ENCODE measurements at regions not wholly inside any gene's neighbourhood (a gene's known extent, or its start where the extent isn't known, plus 50 kb on each side); places are given as distances from the start of the nearest gene placed in this dataset.

- Mint-ChIP-seq H3K27me3 (peaks cover 1% of the 10 kb centered on the region), H3K27ac (no peak overlapping the region), H3K4me1 (ENCODE audit: low read depth) (no peaks in the 10 kb centered on the region), H3K9me3 (no peaks in the 10 kb centered on the region), H3K4me3 (no peak overlapping the region), H3K36me3 (ENCODE audit: low read depth) (no peaks in the 10 kb centered on the region)
- CTCF ChIA-PET: no interaction called here
- TF ChIP-seq CTCF (IDR thresholded peaks at IDR 0.05): no peak
- no peak for ATAC-seq
- no peak for DNase-seq
- POLR2A ChIA-PET: no interaction called here
- intact Hi-C loops (cut with micrococcal nuclease): no loop called here
Measured at GRCh38 chr11:33946930-33947329, 55.1 kb upstream of the LMO2 start.

GRCh38 chr11:33945481-33946268, 53.8 kb upstream of the LMO2 start:
- CTCF ChIA-PET: interaction anchor here (1.2 to 1.7 kb wide), 2 partner anchors 9 to 25 kb away, joined by 4 to 5 read pairs; no protein-coding TSS in a partner anchor

GRCh38 chr11:33944693-33945424, 53.0 kb upstream of the LMO2 start:
- CTCF ChIA-PET: interaction anchor here (1.2 to 1.7 kb wide), 2 partner anchors 10 to 26 kb away, joined by 4 to 5 read pairs; no protein-coding TSS in a partner anchor
- POLR2A ChIA-PET: interaction anchor here (0.5 to 1.2 kb wide), 2 partner anchors 22 to 37 kb away, joined by 3 read pairs; no protein-coding TSS in a partner anchor
- TF ChIP-seq CTCF (IDR thresholded peaks at IDR 0.05): no peak
- Mint-ChIP-seq H3K4me3 (no peak overlapping the region), H3K27ac (no peak overlapping the region), H3K36me3 (ENCODE audit: low read depth) (no peaks in the 10 kb centered on the region), H3K9me3 (no peaks in the 10 kb centered on the region), H3K4me1 (ENCODE audit: low read depth) (no peaks in the 10 kb centered on the region), H3K27me3 (peaks cover 1% of the 10 kb centered on the region)
- ATAC-seq: no peak
- no peak for DNase-seq
- intact Hi-C loops (cut with micrococcal nuclease): no loop called here

More at GRCh38 chr11:33945481-33946268, 53.8 kb upstream of the LMO2 start:
- H3K27me3 Mint-ChIP-seq: peaks cover 1% of the 10 kb centered on the region
- intact Hi-C loops (cut with micrococcal nuclease): no loop called here
- no peaks in the 10 kb centered on the region for H3K9me3 Mint-ChIP-seq
- H3K4me3 Mint-ChIP-seq: no peak overlapping the region
- POLR2A ChIA-PET: interaction anchor here (1.2 kb wide), 1 partner anchor 23 kb away, joined by 3 read pairs; no protein-coding TSS in a partner anchor
- no peaks in the 10 kb centered on the region for H3K36me3 Mint-ChIP-seq (ENCODE audit: low read depth)
- DNase-seq: no peak
- no peak overlapping the region for H3K27ac Mint-ChIP-seq
- no peak for TF ChIP-seq CTCF (IDR thresholded peaks at IDR 0.05)
- no peak for ATAC-seq
- H3K4me1 Mint-ChIP-seq (ENCODE audit: low read depth): no peaks in the 10 kb centered on the region

GRCh38 chr11:33944345-33944692, 52.4 kb upstream of the LMO2 start:
- no peak for ATAC-seq
- POLR2A ChIA-PET: interaction anchor here (1.2 kb wide), 1 partner anchor 21 kb away, joined by 3 read pairs; no protein-coding TSS in a partner anchor
- Mint-ChIP-seq H3K27me3 (peaks cover 1% of the 10 kb centered on the region), H3K9me3 (no peaks in the 10 kb centered on the region), H3K27ac (no peak overlapping the region), H3K36me3 (ENCODE audit: low read depth) (no peaks in the 10 kb centered on the region), H3K4me1 (ENCODE audit: low read depth) (no peaks in the 10 kb centered on the region), H3K4me3 (no peak overlapping the region)
- intact Hi-C loops (cut with micrococcal nuclease): no loop called here
- TF ChIP-seq CTCF (IDR thresholded peaks at IDR 0.05): no peak
- no peak for DNase-seq
- CTCF ChIA-PET: interaction anchor here (1.7 kb wide), 1 partner anchor 10 kb away, joined by 4 read pairs; no protein-coding TSS in a partner anchor

- ATAC-seq: no peak
- intact Hi-C loops (cut with micrococcal nuclease): no loop called here
Measured at GRCh38 chr11:33942954-33943353, 51.1 kb upstream of the LMO2 start.

More at GRCh38 chr11:33942954-33943353, 51.1 kb upstream of the LMO2 start:
- Mint-ChIP-seq H3K4me3 (no peak overlapping the region), H3K27me3 (peaks cover 5% of the 10 kb centered on the region), H3K27ac (no peak overlapping the region), H3K36me3 (ENCODE audit: low read depth) (no peaks in the 10 kb centered on the region), H3K9me3 (no peaks in the 10 kb centered on the region), H3K4me1 (ENCODE audit: low read depth) (no peaks in the 10 kb centered on the region)
- CTCF ChIA-PET: interaction anchor here (1.5 kb wide), 1 partner anchor 62 kb away, joined by 3 read pairs; no protein-coding TSS in a partner anchor
- POLR2A ChIA-PET: no interaction called here
- no peak for DNase-seq
- no peak for TF ChIP-seq CTCF (IDR thresholded peaks at IDR 0.05)
